HG02588 (cell line): ENCODE measurements at regions not wholly inside any gene's neighbourhood (a gene's known extent, or its start where the extent isn't known, plus 50 kb on each side); places are given as distances from the start of the nearest gene placed in this dataset.

Source experiments
- ATAC-seq: cut with Tn5 transposase; IDR thresholded peaks from one replicate; pipeline ENCODE4 v1.9.1; 2021; ENCODE audit warnings: mild to moderate bottlenecking, moderate library complexity; ENCODE audit not compliant: unreplicated experiment

DNA sequence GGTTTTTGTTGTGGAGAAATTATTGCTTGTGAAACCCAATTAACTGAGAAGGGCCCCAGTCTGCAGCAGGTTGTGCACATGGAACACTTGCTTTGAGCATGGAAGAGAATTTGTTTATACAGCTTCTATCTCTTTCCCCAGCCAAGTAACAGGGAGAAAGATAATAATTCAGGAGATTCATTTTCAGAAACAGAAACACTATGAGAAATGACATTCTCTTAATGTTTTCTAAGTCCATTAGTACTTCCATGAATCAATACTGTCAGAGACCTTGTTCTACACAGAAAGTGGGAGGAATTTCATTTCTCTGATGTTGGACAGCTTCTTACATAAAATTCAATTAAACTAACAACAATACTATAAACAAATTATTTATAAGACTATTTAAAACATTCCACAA, 446.3 kb downstream of the KLF12 start:
- ATAC-seq: no peak

DNA sequence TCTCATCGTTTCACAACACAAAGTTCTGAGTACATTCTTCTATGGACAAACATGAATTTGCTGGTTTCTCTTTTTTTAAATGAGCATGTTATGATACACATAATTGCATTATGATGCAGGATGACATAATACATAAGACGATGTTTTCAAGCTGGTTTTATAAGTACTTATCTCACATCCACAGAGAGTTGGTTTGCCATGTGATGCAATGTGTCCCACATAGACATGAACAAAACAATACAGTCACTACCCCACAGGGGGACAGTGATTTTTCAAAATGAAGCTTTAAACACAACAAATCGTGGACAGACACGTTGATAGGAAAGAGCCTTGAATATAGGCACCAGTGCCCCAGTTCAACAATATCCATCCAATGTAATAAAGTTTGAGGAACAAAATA, 447.1 kb downstream of the KLF12 start:
- ATAC-seq: no peak

DNA sequence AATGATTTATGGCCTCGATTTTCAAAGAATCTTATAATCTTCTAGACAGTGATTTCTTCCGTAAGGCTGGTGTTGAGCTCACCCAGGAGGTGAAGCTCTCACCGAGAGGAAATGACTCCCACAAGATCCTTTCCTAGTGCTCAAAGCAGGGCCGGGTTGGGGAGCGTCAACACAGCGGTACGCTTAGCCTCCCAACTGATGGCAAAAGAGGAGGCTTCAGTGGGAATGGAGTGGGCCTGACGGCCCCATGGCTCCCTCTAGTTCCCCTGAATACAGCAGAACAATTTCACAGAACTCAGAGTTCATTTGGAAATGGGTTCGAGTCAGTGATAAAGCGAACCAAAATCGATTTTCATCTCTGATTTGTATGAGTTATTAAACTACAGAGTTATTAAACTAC, 449.5 kb downstream of the KLF12 start:
- no peak for ATAC-seq

DNA sequence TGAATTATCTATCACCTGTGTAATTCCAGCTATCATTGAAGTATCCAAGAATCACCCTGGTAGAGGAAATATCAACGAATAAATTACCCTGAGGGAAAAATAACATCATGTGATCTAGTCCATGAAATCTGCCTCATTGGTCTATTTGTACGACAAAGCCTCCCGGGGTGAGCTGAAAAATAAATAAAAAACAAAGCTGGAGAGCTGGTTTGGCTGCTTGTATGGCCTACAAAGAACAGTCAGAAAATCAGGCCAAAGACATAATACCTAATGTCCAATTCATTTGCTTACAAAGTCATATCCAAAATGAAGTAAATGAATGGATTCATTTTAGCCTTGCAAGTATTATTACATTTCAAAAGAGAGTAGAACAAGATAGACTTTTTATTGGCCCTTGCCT, 449.9 kb downstream of the KLF12 start:
- ATAC-seq: no peak

DNA sequence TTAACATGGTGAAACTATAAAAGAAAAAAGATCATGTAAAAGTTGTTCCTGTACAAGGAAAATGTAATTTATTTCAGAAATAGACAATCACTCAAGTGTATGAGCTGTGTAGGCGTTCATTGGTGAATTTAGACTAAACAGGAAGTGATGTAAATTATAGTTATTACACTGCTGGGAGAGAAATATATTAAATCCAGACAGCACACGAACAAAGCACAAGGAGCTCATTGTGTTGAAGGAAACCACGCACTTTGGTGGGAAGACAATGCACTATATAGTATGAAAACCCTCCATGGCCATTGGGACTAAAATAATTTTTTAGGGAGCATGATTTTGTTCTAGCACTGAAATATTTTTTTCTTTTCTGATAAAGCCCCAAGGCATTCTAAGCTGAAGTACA, 450.5 kb downstream of the KLF12 start:
- ATAC-seq: no peak

DNA sequence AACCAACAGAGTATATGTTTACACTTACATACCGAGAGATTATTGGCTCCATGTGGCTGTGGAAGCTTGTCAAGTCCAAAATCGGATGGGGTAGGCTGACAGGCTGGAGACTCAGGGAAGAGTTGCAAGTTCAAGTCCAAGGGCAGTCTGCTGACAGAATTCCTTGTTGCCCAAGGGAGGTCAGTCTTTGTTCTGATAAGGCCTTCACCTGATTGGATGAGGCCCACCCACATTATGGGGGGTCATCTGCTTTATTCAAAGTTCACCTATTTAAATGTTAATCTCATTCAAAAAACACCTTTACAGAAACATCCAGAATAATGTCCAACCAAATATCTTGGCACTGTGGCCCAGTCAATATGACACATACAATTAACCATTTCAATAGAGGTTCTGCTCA, 452.4 kb downstream of the KLF12 start:
- no peak for ATAC-seq

DNA sequence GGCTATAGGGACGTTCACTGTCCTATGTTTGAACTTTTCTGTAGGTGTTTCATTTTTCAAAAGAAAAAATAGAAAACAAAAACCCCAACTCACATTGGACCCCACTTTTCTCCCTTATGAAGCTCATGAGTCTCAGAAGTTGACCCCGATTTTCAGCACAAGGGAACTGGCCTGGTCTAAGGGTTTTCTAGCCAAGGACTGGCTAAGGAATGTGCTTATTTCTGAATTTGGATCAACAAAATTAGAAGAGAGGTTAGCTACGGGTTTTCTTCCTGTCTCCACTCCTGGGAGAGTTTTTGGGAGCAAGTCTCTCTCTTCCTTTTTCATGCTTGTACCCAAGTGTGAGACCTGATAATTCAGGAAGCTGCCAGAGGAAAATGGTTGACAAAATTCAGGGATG, 453.2 kb downstream of the KLF12 start:
- ATAC-seq: no peak

DNA sequence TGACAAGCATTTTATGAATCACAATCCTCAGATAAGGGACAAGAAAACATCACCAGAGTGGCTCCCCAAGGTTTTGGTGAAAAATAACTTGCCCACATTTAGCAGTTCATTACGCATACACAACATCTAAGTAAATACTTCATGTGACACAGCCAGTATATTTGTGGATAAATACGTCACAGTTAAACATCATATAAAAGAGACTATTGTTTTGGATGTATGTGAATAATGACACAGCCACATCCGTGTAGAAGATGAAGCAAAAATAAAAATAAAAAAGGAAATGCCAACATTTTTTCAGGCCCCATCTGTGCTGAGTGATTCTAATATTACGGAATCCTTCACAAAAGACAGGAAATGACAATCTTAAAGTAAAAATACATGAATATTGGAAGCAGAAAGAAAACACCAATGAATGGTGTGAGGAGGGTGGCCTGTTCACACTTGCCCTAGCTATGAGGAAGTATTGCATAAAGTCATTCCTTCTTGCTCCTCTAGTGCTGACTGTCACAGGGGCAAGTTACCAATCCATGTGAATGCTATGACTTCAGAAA, 457.1 kb downstream of the KLF12 start:
- no peak for ATAC-seq

DNA sequence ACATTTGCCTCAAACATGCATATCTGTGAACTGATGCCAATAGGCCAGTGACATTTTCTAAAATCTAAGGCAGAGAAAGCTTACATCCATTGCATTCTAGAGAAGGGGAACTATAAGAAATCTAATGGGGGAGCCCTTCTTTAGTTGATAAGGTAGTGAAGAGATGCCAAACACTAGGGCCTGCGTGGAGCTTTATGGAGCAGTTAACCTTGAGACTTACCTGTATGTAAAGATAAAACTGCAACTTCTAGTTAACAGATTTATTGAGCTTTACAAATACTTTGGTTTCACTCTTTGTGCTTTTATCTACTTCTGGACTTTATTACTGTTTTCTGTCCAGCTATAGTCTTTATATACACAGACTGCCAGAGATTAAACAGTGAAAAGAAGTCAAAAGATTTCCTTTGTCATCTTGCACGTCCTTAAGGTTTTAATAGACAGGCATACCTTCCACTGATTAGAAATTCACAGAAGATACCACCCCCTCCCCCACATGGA, 457.6 kb downstream of the KLF12 start:
- ATAC-seq: no peak

DNA sequence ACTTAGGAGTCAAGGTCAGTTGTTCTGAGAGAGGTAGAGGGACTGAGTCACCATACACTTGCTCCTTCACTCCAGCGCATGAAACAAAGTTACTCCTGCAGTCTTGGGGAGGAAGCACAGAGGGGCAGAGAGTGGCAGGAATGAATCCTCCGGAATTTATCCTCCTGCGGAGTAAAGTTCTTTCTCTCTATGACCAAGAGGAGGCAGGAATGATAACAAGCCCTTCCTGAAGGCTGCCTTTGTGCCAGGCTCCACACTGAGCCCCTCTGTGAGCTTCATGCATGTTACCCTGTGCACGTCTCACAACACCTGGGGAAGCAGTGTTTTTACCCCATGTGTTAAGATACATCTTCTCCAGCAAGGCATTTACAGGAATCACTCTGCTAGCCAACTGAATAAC, 458.4 kb downstream of the KLF12 start:
- ATAC-seq: no peak

DNA sequence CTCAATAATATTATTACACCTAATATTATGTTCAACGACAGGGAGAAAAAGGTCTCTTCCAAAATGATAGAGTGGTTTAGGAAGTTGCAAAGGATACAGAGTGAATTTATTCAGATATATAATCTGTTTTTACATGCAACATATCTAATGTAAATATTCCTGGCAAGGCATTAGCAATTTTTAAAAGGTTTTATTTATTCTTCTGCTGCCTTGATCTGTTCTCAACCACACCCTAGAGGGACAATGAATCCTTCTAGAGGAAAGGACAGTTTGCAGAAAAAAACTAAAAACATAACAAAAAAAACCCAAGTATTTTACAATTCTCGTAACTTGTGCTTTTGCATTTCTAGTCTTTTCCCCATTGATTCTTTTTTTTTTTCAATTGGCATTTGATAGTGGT, 459.6 kb downstream of the KLF12 start:
- ATAC-seq: no peak

DNA sequence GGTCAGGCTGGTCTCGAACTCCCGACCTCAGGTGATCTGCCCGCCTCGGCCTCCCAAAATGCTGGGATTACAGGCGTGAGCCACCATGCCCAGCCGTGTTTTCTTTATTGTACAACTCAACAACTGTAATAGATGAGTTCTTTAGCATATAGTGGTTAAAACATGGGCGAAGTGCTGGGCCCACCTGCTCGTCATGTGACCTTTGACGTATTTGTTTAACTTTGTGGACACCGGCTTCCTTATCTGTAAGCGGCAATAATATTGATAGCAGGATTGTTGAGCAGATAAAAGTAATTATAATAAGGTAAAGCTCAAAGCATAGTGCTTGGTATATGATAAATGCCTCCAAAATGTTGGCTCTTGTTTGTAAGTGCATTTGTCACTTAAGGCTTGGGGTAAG, 460.3 kb downstream of the KLF12 start:
- no peak for ATAC-seq

DNA sequence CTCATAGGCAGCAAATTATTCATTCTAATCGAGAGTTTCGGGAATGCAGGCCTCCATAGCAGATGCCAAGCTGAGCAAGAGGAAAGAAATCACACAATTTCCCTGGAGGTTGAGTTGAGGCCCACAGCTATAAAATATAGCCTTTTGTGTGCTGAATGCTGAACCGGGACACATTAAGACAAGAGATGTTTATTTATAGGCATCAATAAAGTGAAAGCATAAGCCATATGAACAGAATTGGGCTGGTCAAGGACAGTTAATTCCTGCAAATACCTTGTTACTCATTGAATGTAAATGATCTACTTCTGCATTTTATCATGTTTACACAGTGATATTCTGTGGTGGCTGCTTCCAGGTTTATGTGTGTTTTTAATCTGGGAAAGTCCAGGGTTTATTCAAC, 461.7 kb downstream of the KLF12 start:
- no peak for ATAC-seq

DNA sequence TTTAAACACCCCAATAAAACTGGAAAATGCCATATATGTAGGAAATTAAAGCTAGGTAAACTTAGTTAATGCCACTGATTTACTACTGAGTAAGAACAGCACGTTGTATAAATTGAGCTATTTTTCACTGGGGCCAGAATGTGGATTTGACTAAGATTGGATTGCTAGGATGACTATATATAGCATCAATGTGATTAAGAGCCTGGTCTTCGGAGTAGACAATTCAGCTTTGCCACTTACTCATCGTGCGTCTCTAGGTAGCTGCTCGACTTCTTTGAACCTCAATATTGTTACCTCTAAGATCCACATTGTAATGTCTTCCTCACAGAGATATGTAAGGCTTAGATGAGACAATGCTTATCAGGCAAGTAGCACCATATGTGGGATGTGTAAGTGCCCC, 462.5 kb downstream of the KLF12 start:
- ATAC-seq: no peak

DNA sequence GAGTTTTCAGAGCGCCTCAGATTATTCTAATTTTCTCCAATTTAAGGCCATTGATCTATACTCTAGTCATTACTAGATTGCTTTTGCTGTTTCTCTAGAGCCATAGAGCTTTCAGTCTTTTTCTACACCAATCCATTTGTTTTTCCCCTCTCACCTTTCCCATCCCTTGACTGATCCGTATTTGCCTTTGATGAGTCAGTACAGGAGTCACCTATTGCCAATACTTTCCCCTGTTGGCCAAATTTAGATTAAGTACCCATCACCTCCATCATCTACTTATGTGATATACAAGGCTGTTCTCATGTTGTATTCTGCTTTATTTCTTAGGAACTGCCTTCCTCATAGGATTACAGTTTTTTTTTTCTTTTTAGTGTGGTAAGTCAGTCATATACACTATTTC, 463.2 kb downstream of the KLF12 start:
- no peak for ATAC-seq

DNA sequence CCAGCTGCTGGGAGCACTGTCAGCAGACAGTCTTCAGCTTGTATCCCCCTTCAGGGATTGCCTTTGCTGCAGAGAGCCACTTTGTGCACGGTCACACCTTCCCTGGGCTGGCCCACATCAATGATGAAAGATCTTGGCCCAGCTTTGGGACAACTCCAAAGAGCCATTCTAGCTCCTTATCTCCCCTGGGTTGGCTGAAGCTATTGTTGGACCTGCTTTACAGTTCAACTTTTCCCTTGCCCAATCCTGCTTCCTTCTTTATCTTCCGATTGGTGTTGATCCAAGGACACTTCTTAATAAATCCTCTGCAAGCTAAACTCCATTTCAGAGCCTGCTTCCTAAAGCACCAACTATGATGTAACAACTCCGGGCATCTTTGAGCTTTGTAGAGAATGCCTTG, 466.4 kb downstream of the KLF12 start:
- no peak for ATAC-seq

DNA sequence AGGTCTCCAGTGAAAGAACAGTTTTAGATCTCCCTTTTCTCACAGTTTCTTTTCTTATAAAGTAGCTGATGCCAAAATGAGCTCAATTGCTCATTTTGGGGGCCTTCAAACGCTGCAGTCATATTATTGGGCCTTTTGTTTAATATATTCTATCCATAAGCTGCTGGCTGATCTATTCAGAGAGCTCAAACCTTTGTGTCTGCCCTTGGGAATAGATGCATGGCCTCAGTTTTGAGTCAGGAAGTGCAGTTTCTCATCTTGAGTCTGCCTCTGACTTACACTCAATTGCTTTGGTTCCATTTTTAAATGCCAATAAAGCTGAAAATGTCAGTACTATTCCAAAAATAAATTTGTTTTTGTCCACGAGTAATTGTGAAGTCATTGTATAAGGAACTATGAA, 468.9 kb downstream of the KLF12 start:
- ATAC-seq: no peak

DNA sequence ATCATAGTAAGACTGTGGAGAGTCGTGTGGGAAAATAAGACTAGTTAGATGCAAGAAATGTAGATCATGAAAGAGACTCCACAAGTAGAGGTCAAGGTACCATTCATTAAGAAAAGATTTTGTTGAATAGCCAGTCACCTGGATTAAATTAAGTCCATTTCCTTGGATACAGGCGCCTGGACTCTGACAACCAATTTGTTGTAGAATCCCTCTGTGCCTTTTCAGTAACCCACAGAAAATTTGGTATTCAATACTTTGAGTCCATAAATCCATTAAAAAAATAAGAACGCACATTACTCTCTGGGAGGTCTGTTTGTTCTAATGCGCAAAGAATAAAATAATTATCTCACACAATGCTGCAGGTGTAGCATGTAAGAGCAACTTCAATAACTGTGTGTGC, 469.4 kb downstream of the KLF12 start:
- ATAC-seq: no peak

DNA sequence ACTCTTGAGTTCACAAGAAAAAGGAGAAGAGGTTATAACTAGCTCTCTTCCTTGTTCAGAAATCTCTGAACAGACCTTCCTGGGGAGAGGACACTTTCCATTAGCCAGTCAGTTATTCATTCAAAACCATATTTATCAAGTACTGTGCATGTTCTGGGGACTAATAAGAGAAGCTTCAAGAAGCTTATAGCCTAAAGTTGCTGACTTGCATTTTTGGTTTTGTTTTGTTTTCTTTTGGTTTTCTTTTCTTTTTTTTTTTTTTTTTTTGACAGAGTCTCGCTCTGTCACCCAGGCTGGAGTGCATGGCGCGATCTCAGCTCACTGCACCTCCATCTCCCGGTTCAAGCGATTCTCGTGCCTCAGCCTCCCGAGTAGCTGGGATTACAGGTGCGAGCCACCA, 471.4 kb downstream of the KLF12 start:
- no peak for ATAC-seq

DNA sequence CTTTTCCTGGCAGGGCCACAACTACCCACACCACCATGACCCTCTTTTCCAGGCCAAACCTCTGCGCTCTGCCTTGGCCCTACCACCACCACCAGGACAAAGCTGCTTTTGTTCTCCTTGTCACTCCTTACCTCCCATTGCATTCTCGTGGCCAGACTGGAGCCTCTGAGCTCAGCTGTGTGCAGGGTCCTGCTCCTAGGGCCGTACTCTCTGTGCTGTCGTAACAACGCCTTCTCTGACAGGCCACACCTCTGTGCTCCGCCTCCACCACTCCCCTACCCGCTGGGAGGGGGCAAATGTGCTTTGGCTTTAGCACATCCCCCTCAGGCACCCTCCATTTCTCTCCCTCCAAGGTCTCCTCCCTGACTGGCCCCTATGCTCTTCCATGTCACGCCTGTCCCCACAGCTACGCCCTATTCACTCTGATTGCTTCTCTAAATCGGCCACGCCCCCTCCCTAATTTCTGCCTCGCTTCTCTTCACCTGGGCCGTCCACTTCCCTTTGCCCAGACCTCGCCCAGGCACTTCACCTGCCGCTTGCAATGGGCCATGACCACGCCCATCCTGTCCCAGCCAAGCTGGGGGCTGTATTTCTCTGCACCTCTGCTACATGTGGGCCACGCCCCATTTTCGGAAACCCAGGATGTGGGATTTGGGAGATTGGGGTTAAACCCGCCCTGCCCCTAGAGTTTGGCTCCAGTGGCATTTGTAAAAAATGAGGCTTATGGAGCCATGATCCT, 472.3 kb downstream of the KLF12 start:
- ATAC-seq: no peak

DNA sequence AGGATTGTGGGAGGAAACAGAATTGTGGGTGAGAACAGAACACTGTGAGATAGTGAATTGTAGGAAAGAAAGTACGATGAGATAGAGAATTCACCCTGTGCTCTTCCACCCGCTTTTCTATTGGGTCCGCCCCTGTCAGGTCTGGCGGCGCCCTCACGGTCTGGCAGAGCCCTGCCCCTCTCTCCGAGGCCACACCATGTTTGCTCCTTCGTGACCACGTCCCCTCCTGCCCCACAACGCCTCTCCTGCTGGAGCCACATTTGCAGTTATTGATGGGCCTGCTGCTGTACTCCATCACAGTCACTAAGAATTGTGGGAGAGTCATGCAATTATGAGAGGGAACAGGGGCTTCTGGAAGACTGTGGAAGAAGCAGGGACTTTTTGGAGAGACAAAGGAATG, 473.1 kb downstream of the KLF12 start:
- ATAC-seq: no peak

DNA sequence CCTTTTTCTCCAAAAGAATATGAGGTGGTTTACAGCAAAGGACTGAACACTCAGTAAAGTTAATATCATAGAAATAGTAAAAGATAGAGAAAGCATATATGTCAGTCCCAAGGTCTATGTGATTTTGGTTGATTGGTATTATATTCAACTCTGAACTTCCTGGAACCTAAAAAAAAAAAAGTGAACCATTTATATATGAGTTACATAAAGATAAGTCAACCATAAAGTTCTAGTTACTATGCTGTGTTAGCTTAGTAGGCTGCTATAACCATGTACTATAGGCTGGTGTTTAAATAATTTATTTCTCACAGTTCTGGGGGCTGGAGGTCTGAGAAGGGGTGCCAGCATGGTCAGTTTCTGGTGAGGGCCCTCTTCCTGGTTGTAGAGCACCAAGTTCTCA, 475.6 kb downstream of the KLF12 start:
- no peak for ATAC-seq
